NCI-H460 (cell line): ENCODE measurements at regions not wholly inside any gene's neighbourhood (a gene's known extent, or its start where the extent isn't known, plus 50 kb on each side); places are given as distances from the start of the nearest gene placed in this dataset.
"Not testable (repeated sequence)": the region's sequence is repeated elsewhere in the genome, so short reads cannot be mapped to it uniquely, and the experiment has no call there.

Experiments
- DNase-seq: peaks from one replicate; pipeline ENCODE4 v3.0.0-alpha.2; 2016; ENCODE audit warnings: low read depth; ENCODE audit errors: extremely low read depth

DNA sequence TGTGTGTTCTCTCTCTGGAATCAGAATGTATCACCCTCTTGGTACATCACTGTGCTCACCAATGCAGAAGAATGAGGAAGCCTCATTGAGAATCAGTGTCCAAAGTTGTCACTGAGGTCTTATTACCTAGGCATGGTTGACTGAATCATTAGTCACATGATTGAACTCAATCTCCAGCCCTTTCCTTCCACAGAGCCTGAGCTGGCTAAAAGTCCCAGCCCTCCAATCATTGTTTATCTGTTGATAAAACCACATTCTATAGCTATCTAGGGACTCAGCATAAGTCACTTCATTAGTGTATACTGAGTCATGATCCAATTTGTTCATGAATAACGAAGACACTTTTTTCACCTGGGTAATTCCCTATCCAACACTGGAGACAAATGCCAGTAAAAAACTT, 396.8 kb downstream of the TRAM1L1 start:
- no peak for DNase-seq

GRCh38 chr4:116668190-116668589, 417.2 kb downstream of the TRAM1L1 start:
- DNase-seq: no peak

- no peak for DNase-seq
Measured at GRCh38 chr4:116665716-116666115, 419.7 kb downstream of the TRAM1L1 start.

- DNase-seq: no peak
Measured at GRCh38 chr4:116664198-116664597, 421.2 kb downstream of the TRAM1L1 start.

DNA sequence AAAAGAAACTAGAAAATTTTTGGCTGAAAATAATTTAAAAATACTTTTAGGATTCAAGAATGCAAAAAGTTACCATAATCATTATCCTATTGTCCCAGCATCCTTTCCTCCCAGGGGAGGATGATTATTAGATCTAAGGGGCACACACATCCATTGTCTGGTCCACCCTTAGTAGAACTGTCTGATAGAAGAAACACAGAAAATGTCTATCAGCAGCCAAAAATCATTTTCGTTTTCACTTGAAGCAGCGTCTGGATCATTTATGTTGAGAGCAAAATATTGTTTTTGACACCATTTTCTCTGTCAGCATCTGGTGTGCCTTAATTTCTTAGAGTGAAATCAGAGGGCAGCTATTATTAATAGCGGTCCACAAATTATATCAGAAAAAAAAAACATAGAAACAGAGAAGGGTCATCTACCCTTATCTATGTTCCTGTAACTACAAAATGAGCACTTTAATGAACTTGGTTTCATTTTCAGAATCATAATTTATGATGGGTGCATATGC, 446.3 kb downstream of the TRAM1L1 start:
- DNase-seq: no peak

DNA sequence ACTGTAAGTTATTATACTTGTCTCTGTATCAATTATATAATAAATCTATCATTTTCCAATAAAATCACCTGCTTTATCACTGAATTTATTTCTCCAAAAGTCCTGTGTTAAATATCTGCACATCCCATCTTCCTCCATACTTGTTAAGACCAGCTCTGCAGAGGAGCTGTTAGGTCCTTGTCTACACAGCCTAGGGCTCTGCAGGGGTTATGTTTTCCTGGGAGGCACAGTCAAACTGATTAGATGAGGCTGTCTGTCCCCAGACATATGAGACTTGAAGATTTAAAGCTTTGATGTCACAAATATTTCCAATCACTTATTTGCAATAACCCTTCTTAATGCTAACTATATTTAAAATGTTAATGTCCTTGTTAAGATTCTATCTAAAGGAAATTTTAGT, 446.8 kb downstream of the TRAM1L1 start:
- no peak for DNase-seq

DNA sequence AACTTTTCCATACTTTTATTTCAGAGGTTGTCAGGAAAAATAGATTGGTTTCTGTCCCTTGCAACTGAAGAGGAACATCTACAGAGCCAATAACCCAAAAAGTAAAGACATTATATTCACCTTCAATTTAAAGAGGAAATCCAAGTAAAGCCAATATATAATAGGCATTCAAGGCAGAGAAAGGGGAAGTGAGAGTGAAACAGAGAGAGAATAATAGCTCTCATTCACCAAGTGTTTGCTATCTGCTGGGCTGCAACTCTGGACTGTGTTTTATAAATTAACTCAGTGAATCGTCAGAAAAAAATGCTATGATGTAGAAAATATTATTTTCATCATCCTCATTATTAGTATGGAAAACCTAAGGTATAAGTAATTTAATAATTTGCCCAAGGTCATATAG, 448.5 kb downstream of the TRAM1L1 start:
- DNase-seq: no peak

- no peak for DNase-seq
Measured at GRCh38 chr4:116632269-116632668, 453.1 kb downstream of the TRAM1L1 start.

DNA sequence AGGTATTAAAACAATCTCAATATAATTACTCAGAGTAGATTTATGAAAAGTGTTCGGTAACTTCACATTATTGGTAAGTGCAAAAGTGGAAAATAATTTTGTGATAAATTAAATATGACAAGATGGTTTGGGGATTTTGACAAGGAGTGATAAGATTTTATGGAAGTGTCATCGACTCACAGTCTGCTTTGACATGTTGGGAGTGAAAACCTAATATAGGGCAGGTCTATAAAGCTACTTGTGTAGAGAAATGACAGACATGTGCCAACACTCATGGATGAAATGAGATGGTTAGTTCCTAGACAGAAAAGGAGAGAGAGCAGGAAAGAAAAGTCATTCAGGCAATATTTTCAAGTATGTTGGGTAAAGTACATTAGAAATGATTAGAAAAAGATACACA, 456.8 kb downstream of the TRAM1L1 start:
- DNase-seq: no peak

- no peak for DNase-seq
Measured at GRCh38 chr4:116627545-116627944, 457.8 kb downstream of the TRAM1L1 start.

- not testable (repeated sequence) for DNase-seq
Measured at GRCh38 chr4:116619508-116619907, 465.9 kb downstream of the TRAM1L1 start.

DNA sequence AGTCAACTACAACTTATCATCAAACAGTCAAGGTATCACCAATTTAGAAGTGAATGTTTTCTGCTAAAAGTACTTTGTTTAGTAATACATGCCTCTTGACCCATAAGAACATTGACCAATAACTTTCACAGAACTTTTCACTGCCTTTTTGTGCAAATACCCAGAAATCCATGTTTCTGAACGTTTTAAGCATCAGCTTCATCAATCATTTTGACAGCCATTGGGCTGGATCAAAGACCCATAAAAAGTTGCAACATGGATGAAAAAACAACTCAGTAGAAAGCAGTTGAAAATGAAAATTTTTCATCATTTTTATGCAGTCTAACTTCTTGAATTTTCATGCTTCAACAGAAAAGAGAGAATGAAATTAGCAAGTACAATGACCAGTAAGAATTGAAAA, 466.7 kb downstream of the TRAM1L1 start:
- DNase-seq: no peak

DNA sequence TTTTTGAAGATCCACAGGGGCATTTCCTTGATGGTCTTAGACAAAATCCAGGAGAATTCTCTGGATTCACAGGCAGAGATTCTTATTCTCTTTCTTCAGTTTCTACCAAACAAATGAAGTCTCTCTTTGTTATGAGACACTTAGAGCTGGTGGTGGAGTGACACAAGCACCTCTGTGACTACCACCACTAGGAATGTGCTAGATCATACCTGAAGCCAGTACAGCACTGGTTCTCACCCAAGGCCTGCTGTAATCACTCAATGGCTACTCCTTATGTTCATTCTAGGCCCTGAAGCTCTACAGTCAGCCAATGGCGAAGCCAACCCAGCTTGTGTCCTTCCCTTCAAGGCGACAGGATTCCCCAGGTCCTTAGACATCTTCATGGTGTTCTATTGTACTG, 482.3 kb downstream of the TRAM1L1 start:
- DNase-seq: no peak

DNA sequence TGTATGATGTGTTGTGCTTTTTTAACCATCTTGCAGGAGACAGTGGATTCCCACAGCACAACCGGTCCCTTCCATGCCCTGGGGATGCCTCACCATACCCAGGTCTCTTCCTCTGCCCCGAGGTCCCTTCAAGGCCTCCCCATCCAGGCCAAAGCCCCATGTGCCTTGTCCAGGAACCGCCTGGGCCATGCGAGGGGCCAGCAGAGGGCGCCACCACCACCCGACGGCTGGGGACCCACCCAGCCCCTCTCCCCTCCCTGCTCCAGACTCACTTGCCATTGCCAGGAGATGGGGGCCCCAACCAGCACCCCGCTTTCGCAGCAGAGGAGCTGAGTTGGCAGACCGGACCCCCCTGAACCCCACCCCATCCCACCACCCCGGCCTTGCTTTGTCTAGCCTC, 485.5 kb downstream of the TRAM1L1 start:
- DNase-seq: no peak

GRCh38 chr4:116598980-116599789, 486.2 kb downstream of the TRAM1L1 start:
- no peak for DNase-seq

DNA sequence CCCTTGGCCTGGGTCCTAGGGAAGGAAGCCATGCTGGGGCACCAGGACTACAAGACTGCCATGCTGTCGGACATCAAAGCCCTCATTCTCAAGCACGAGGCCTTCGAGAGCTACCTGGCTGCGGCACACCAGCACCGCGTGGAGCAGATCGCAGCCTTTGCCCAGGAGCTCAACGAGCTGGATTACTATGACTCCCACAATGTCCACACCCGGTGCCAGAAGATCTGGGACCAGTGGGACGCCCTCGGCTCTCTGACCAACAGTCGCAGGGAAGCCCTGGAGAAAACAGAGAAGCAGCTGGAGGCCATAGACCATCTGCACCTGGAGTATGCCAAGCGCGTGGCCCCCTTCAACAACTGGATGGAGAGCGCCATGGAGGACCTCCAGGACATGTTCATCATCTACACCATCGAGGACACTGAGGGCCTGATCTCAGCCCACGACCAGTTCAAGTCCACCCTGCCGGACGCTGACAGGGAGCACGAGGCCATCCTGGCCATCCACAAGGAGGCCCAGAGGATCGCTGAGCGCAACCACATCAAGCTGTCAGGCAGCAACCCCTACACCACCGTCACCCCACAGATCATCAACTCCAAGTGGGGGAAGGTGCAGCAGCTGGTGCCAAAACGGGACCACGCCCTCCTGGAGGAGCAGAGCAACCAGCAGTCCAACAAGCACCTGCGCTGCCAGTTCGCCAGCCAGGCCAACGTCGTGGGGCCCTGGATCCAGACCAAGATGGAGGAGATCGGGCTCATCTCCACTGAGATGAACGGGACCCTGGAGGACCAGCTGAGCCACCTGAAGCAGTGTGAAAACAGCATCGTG, 487.0 kb downstream of the TRAM1L1 start:
- DNase-seq: no peak

DNA sequence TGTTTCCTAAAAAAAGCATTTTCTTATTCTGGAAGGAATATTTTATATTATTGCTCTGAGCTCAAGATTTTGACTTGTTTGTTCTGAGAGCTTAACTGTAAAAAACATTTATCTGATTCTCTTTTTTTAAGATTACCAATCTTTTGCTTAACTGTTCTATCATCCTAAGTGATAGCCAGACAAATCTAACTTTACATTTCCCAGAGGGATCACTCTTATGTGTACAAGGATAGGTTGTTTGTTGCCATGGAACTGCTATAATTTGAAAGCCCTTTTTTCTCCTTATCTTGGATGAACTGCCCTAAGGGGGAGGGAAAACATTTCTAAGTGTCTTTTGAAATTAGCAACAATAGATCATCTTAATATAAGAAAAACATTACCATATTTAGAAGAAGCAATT, 494.7 kb downstream of the TRAM1L1 start:
- no peak for DNase-seq

- DNase-seq: no peak
Measured at GRCh38 chr4:116588783-116589182, 496.6 kb downstream of the TRAM1L1 start.

DNA sequence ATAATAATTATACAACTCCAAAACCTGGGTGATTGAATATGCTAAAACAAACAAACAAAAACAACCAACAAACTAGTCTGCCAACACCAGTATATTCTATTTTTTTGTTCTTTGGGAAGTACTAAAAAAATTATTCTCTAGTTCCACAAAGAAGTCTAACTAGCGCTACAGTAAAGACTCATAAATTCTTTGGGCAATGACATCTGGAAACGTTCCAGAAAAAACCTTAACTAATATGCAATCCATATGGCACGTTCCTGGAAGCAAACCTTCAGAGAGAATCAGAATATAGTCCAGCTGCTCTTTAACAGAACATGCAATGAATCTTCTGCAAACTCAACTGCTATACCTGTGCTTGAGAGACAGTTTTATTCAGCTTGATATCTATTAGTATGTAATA, 500.1 kb downstream of the TRAM1L1 start:
- DNase-seq: no peak

DNA sequence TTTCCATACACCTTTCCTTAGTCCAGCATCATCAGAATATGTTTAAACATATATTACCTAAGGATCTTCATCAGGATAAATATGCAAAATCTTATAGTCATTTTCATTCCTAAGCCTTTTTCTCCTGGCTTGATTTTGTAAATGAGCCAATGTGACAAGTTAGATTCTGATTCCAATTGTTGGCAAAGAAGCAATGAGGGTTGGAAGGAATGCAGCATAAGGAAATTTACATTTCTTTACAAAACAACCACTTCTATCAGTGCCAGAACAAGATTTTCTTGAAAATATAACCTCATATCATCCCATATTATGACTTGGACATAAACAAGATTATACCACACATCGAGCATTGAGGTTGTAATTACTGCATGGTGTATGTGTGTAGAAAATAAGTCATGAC, 508.1 kb downstream of the TRAM1L1 start:
- DNase-seq: no peak

DNA sequence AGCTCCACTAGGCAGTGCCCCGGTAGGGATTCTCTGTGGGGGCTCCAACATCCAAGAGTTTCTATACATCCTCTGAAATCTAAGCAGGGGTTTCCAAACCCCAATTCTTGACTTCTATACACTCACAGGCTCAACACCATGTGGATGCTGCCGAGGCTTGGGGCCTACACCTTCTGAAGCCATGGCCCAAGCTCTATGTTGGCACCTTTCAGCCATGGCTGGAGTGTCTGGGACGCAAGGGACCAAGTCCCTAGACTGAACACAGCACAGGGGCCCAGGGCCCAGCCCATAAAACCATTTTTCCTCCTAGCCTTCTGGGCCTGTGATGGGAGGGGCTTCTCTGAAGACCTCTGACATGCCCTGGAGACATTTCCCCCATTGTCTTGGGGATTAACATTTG, 511.8 kb downstream of the TRAM1L1 start:
- no peak for DNase-seq

GRCh38 chr4:116561768-116562167, 523.6 kb downstream of the TRAM1L1 start:
- DNase-seq: no peak
